Cardiac muscle cell (in vitro differentiated cells and primary cell): ENCODE measurements at regions not wholly inside any gene's neighbourhood (a gene's known extent, or its start where the extent isn't known, plus 50 kb on each side); places are given as distances from the start of the nearest gene placed in this dataset.

Experiments
- DNase-seq, 2 donors: peaks; one replicate each; pipeline versions ENCODE4 v3.0.0 to v3.0.0-alpha.2; 2010 to 2017; ENCODE audit warnings: low read depth in 1 of 2, low spot score in 1 of 2
- H3K27ac ChIP-seq: fragments of 200-600 bp; sonication (generic); 2 replicates; pipeline ENCODE4 v1.5.1; 2016
- H3K27me3 ChIP-seq: fragments of 200-600 bp; sonication (generic); 2 replicates; pipeline ENCODE4 v1.6.0; 2016; ENCODE audit warnings: control low read depth
- H3K36me3 ChIP-seq: fragments of 200-600 bp; sonication (generic); 2 replicates; pipeline ENCODE4 v1.5.1; 2016; ENCODE audit warnings: control low read depth
- H3K4me1 ChIP-seq: fragments of 200-600 bp; sonication (generic); 2 replicates; pipeline ENCODE4 v1.8.1; 2017; ENCODE audit warnings: low read depth, mild to moderate bottlenecking, mixed run types
- H3K4me3 ChIP-seq: fragments of 200-600 bp; sonication (generic); 2 replicates; pipeline ENCODE4 v1.5.1; 2016; ENCODE audit warnings: mild to moderate bottlenecking
- H3K9me3 ChIP-seq: fragments of 200-600 bp; sonication (generic); 2 replicates; pipeline ENCODE4 v1.5.1; 2017; ENCODE audit warnings: low read depth, mild to moderate bottlenecking, control low read depth
- TF ChIP-seq, protein P1 (sequence below): IDR thresholded peaks from 2 replicates; pipeline ENCODE4 v1.5.1; 2012; ENCODE audit warnings: low read depth, mild to moderate bottlenecking, low read length

- peak in 1 of 2 donors; percentile 28 for DNase-seq
- Histone ChIP-seq H3K4me1 (peaks cover 7% of the 10 kb centered on the region), H3K36me3 (no peaks in the 10 kb centered on the region), H3K27ac (no peak overlapping the region), H3K4me3 (no peak overlapping the region), H3K27me3 (no peaks in the 10 kb centered on the region), H3K9me3 (no peaks in the 10 kb centered on the region)
- TF ChIP-seq, protein P1, sequence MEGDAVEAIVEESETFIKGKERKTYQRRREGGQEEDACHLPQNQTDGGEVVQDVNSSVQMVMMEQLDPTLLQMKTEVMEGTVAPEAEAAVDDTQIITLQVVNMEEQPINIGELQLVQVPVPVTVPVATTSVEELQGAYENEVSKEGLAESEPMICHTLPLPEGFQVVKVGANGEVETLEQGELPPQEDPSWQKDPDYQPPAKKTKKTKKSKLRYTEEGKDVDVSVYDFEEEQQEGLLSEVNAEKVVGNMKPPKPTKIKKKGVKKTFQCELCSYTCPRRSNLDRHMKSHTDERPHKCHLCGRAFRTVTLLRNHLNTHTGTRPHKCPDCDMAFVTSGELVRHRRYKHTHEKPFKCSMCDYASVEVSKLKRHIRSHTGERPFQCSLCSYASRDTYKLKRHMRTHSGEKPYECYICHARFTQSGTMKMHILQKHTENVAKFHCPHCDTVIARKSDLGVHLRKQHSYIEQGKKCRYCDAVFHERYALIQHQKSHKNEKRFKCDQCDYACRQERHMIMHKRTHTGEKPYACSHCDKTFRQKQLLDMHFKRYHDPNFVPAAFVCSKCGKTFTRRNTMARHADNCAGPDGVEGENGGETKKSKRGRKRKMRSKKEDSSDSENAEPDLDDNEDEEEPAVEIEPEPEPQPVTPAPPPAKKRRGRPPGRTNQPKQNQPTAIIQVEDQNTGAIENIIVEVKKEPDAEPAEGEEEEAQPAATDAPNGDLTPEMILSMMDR = no peak
These were observed 678.1 kb upstream of the ID4 start for GRCh38 chr6:19159089-19159488.

DNA sequence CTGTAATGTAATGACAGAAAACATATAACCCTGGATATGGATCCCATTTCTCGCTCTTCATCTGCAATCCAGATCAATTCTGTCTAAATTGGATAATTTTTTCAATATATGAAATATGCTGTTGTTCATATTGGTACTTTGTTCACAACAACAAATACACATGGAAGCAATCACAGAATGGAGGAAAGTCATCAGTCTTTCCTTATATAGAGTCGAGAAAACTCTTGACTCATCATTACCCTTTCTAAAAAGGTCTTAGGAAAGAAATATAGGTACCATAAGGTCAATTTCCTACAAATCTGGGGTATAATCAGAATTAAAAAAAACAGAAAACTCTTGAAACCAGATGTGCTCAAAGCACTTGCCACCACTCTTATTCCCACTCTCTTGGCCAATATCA lies 677.6 kb upstream of the ID4 start:
- no peak overlapping the region for H3K4me3 ChIP-seq
- H3K27me3 ChIP-seq = no peaks in the 10 kb centered on the region
- H3K9me3 ChIP-seq = no peaks in the 10 kb centered on the region
- H3K27ac ChIP-seq = peak overlapping the region; percentile 62
- H3K4me1 ChIP-seq = peaks cover 7% of the 10 kb centered on the region
- H3K36me3 ChIP-seq = no peaks in the 10 kb centered on the region
- no peak for DNase-seq
- TF ChIP-seq, protein P1 = no peak

GRCh38 chr6:19160081-19160730 lies 677.0 kb upstream of the ID4 start:
- TF ChIP-seq, protein P1 = no peak
- Histone ChIP-seq H3K36me3 (no peaks in the 10 kb centered on the region), H3K4me1 (peaks cover 7% of the 10 kb centered on the region), H3K4me3 (no peak overlapping the region), H3K27me3 (no peaks in the 10 kb centered on the region), H3K27ac (peak overlapping the region; percentile 62), H3K9me3 (no peaks in the 10 kb centered on the region)
- DNase-seq = no peak

- Histone ChIP-seq H3K4me3 (no peak overlapping the region), H3K4me1 (peaks cover 37% of the 10 kb centered on the region), H3K27ac (no peak overlapping the region), H3K9me3 (no peaks in the 10 kb centered on the region), H3K36me3 (no peaks in the 10 kb centered on the region), H3K27me3 (no peaks in the 10 kb centered on the region)
- TF ChIP-seq, protein P1 = no peak
- peak in 1 of 2 donors; percentile 1 for DNase-seq
These were observed 669.9 kb upstream of the ID4 start for GRCh38 chr6:19167251-19167650.

DNA sequence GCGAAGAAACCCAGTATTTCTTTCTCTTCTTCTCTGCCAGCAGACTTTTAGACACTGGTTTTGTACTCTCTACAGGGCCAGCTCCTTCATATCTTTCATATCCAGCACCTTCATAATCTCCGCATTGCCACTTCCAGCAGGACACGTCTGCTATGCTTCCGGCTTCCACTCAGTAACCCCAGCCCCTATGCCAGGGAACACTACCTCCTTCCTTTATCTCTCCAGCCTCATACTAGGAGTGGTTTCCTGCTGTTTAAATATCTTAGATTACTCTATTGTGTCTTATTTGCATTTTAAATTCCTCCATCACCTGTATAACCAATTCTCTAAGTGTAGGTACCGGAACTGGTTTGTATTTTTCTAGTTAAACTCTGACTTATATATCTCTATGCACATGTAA lies 667.8 kb upstream of the ID4 start:
- Histone ChIP-seq H3K36me3 (no peaks in the 10 kb centered on the region), H3K27ac (no peak overlapping the region), H3K4me3 (no peak overlapping the region), H3K27me3 (no peaks in the 10 kb centered on the region), H3K9me3 (no peaks in the 10 kb centered on the region), H3K4me1 (peaks cover 41% of the 10 kb centered on the region)
- DNase-seq = no peak
- TF ChIP-seq, protein P1 = no peak
